SK-N-MC (cell line): ENCODE measurements at regions not wholly inside any gene's neighbourhood (a gene's known extent, or its start where the extent isn't known, plus 50 kb on each side); places are given as distances from the start of the nearest gene placed in this dataset.

Experiments used
- EZH2 ChIP-seq: fragments of 200-600 bp; sonication (generic); IDR thresholded peaks from one replicate; pipeline ENCODE4 v1.6.1; 2017; ENCODE audit warnings: antibody characterized with exemption
- POLR2AphosphoS5 ChIP-seq: IDR thresholded peaks from 2 replicates; pipeline ENCODE4 v1.6.1; 2012; ENCODE audit warnings: mild to moderate bottlenecking, low read depth, low read length, borderline replicate concordance

DNA sequence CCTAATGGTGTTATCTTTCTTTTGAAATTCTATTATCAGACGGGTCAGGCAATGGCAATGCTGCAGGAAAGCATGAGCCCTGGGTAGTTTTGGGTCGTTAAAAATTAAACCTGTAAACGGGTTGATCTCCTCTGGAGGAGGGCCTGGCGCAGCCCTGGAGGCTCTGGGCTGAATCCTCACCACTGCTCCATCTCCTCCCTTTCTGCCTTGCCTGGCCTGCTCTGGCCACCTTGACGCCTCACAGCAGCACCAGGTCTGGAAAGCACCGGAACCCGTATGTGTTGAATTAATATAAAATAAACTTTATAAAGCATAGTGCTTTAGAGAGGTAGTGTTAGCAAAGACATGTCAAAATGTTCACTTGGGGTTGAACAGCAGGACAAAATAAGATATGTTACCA is 316.1 kb downstream of the LNPK start:
- TF ChIP-seq EZH2, result no peak
- TF ChIP-seq POLR2AphosphoS5, result no peak
